Peyer's patch (tissue), 4 donors: ENCODE measurements at regions not wholly inside any gene's neighbourhood (a gene's known extent, or its start where the extent isn't known, plus 50 kb on each side); places are given as distances from the start of the nearest gene placed in this dataset.
"Not testable (repeated sequence)": the region's sequence is repeated elsewhere in the genome, so short reads cannot be mapped to it uniquely, and the experiment has no call there.

Source experiments
- DNase-seq, 3 donors: peaks; one replicate each; pipeline ENCODE4 v3.0.0-alpha.2; 2017 to 2019
- H3K27ac ChIP-seq, 4 donors: fragments of 200-600 bp; sonication (generic); one replicate each; pipeline ENCODE4 v1.5.1; 2016 to 2019
- H3K27me3 ChIP-seq, 2 donors: fragments of 200-600 bp; sonication (generic); one replicate each; pipeline ENCODE4 v1.5.1; 2019
- H3K36me3 ChIP-seq, 3 donors: fragments of 200-600 bp; sonication (generic); one replicate each; pipeline ENCODE4 v1.5.1; 2016 to 2019
- H3K4me1 ChIP-seq, 4 donors: fragments of 200-600 bp; sonication (generic); one replicate each; pipeline ENCODE4 v1.5.1; 2016 to 2019
- H3K4me3 ChIP-seq, 4 donors: fragments of 200-600 bp; sonication (generic); 1 replicate in 3 of 4; 2 replicates in 1 of 4; pipeline ENCODE4 v1.5.1; 2016 to 2019; ENCODE audit warnings: mild to moderate bottlenecking in 1 of 4
- H3K9me3 ChIP-seq, 4 donors: fragments of 200-600 bp; sonication (generic); one replicate each; pipeline ENCODE4 v1.5.1; 2016 to 2019; ENCODE audit warnings: mild to moderate bottlenecking in 1 of 4
- CTCF ChIP-seq, 6 experiments: fragments of 450-650 bp in 4 of 6; fragments of 200-600 bp in 2 of 6; sonication (generic) in 1 of 6; IDR thresholded peaks; one replicate each; pipeline ENCODE4 v1.5.1; 2017 to 2019; ENCODE audit warnings: antibody characterized with exemption in 6 of 6, mild to moderate bottlenecking in 3 of 6, moderate library complexity in 1 of 6
- POLR2A ChIP-seq, 2 donors: fragments of 450-650 bp; IDR thresholded peaks; one replicate each; pipeline ENCODE4 v1.5.1; 2017; ENCODE audit warnings: antibody characterized with exemption in 2 of 2, mild to moderate bottlenecking in 2 of 2, moderate library complexity in 2 of 2

DNA sequence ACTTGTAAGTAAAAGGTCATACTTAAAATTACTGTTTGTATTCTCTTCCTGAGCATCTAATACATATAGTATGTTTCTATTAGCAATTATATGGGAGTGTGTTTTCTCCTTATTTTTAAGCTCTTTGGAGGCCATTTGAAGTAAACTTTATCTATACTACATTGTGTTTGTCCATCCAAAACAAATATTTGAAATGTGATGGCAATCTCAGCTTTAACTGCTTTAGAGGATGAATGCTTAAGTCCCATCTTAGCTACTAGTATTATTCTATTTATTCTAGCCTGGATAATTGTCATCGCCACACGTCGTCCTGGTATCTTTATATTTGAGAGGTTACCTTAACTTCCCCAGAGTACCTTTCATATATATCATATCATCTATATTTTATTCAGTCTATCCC, 335.8 kb downstream of the NAF1 start:
- DNase-seq: no peak
- TF ChIP-seq CTCF (IDR thresholded peaks at IDR 0.05) (no peak), POLR2A (IDR thresholded peaks at IDR 0.05) (no peak)
- H3K36me3 ChIP-seq: no peaks in the 10 kb centered on the region
- no peak overlapping the region for H3K4me3 ChIP-seq
- no peaks in the 10 kb centered on the region for H3K4me1 ChIP-seq
- no peaks in the 10 kb centered on the region for H3K27me3 ChIP-seq
- H3K9me3 ChIP-seq: no peaks in the 10 kb centered on the region
- H3K27ac ChIP-seq: no peak overlapping the region

DNA sequence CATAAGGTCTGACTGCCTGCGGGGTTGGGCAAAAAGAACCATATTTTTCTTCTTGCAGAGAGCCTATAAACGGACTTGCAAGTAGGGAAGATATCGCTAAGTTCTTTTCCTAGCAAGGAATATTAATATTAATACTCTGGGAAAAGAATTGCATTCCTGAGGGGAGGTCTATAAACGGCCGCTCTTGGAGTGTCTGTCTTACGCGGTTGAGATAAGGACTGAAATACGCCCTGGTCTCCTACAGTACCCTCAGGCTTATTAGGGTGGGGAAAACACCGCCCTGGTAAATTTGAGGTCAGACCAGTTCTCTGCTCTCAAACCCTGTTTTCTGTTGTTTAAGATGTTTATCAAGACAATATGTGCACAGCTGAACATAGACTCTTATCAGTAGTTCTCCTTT, 349.3 kb downstream of the NAF1 start:
- H3K27ac ChIP-seq, H3K27me3 ChIP-seq, DNase-seq, H3K4me1 ChIP-seq, H3K9me3 ChIP-seq, H3K4me3 ChIP-seq, H3K36me3 ChIP-seq: not testable (repeated sequence)

DNA sequence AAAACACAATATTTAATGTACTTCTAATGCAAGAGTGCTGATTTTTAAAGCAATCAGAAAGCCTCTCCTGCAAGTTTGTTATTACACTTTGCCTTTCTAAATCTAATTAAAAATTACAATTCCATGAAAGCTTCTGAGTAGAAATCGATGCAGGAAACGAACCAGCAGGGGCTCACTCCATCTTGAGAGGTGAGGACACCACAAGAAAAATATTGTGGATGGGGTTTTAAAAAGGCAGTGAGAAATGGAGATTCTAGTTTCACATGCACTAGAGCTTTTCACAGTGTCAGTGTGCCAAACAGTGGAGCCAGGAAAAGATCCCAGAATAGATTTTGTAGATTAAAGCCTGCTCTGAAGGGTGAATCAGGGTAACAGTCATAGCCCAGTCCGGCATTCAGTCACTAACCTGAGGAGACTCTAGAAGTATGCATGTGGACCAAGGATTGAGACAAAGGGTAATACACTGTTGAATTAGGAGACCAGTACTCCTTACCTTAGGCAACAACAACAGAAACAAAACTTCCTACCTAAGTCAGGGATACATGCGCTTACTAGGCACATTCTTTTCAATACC, 362.3 kb downstream of the NAF1 start:
- TF ChIP-seq CTCF (IDR thresholded peaks at IDR 0.05) (no peak), POLR2A (IDR thresholded peaks at IDR 0.05) (no peak)
- no peak for DNase-seq
- no peaks in the 10 kb centered on the region for H3K36me3 ChIP-seq
- no peaks in the 10 kb centered on the region for H3K27me3 ChIP-seq
- no peaks in the 10 kb centered on the region for H3K4me1 ChIP-seq
- no peak overlapping the region for H3K27ac ChIP-seq
- no peaks in the 10 kb centered on the region for H3K9me3 ChIP-seq
- H3K4me3 ChIP-seq: no peak overlapping the region

DNA sequence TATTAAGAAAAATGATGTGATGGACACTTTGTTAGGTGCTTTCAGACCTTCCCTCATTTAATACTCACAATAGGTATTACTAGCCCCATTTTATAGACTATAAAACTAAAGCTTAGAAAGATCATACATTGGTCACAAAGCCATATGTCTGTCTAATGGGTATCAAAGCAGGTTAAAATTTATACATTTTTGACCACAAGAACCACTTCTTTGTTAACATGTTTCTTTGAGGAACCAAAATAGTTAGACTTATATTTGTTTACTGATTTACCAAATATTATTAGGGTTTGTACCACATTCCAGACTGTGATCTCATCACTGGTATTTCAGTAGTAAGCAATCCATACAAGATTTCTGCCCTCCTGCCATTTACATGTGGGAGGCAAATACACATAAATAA, 363.3 kb downstream of the NAF1 start:
- TF ChIP-seq POLR2A (IDR thresholded peaks at IDR 0.05) (no peak), CTCF (IDR thresholded peaks at IDR 0.05) (no peak)
- no peaks in the 10 kb centered on the region for H3K36me3 ChIP-seq
- no peaks in the 10 kb centered on the region for H3K9me3 ChIP-seq
- no peak overlapping the region for H3K4me3 ChIP-seq
- H3K27me3 ChIP-seq: no peaks in the 10 kb centered on the region
- no peaks in the 10 kb centered on the region for H3K4me1 ChIP-seq
- no peak overlapping the region for H3K27ac ChIP-seq
- DNase-seq: no peak

DNA sequence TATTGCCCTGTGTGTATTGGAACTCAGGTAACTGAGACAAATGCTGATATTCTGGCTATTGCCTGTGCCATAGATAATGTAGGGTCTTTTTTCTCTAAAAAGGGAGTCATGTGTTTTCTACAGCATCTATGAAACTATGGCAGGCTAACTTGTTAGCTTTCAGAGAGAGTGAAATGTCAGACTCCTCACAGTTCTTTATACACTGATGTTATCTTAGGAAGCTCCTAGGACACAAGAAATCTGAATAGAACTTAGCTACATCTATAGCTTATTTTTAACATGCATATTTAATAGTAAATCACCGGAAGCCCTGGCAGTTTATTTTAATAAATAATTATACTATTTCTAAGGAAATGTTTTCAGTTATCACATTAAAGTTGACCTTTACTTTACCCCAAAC, 369.6 kb downstream of the NAF1 start:
- Histone ChIP-seq H3K27me3 (no peaks in the 10 kb centered on the region), H3K36me3 (no peaks in the 10 kb centered on the region), H3K4me1 (no peaks in the 10 kb centered on the region), H3K27ac (no peak overlapping the region), H3K4me3 (no peak overlapping the region), H3K9me3 (no peaks in the 10 kb centered on the region)
- DNase-seq: no peak
- TF ChIP-seq CTCF (IDR thresholded peaks at IDR 0.05): no peak
- no peak for TF ChIP-seq POLR2A (IDR thresholded peaks at IDR 0.05)

DNA sequence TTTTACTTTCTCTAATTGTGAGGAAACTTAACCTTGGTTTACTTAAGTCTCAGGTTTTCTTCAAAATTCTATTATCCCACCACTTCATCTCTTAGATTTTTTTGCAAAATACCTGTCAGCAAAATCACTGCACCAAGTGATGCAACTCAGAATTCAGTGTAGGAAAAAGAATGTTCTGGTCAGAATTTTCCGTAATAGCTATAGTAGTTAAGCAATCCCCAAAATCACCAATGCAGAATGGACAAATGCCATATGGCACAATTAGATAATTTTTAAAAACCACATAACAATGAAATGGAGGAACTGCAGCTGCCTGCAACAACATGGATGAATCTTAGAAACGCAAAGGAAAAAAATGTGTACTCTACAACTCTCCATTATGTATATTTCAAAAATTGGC, 373.1 kb downstream of the NAF1 start:
- TF ChIP-seq POLR2A (IDR thresholded peaks at IDR 0.05): no peak
- TF ChIP-seq CTCF (IDR thresholded peaks at IDR 0.05): no peak

More for the DNA sequence above, 373.1 kb downstream of the NAF1 start:
- H3K9me3 ChIP-seq: no peaks in the 10 kb centered on the region
- H3K27me3 ChIP-seq: no peaks in the 10 kb centered on the region
- no peaks in the 10 kb centered on the region for H3K4me1 ChIP-seq
- H3K36me3 ChIP-seq: no peaks in the 10 kb centered on the region
- no peak for DNase-seq
- H3K27ac ChIP-seq: no peak overlapping the region
- no peak overlapping the region for H3K4me3 ChIP-seq
